LNCAP (cell line): ENCODE measurements at regions not wholly inside any gene's neighbourhood (a gene's known extent, or its start where the extent isn't known, plus 50 kb on each side); places are given as distances from the start of the nearest gene placed in this dataset.

Experiments
- CTCF ChIP-seq: fragments of 450-650 bp; IDR thresholded peaks from 2 replicates; pipeline ENCODE4 v1.5.1; 2017; ENCODE audit warnings: mild to moderate bottlenecking

- no peak for TF ChIP-seq CTCF
Measured at GRCh38 chr4:10275696-10276095, 159.1 kb upstream of the WDR1 start.

DNA sequence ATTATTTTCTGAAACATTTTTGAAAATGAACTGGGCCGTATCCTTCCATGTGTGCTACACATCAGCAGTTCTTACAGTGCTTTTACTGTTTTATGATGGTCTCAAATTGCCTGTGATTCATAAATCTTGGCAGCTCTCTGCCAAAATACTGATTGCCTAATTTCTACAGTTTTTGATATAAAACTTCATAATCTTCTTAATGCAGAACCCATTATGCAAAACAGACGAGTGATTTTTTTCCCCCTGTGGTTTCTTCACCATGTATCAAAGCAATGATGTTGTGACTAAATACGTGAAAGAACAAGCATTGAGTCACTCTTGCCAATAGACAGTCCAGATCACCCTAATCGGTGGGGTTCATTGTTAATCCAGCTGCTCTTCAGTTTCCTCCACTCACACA, 156.4 kb upstream of the WDR1 start:
- no peak for TF ChIP-seq CTCF

GRCh38 chr4:10272511-10272910, 155.9 kb upstream of the WDR1 start:
- no peak for TF ChIP-seq CTCF

GRCh38 chr4:10267066-10267465, 150.5 kb upstream of the WDR1 start:
- no peak for TF ChIP-seq CTCF

GRCh38 chr4:10260777-10261176, 144.2 kb upstream of the WDR1 start:
- TF ChIP-seq CTCF, result no peak

DNA sequence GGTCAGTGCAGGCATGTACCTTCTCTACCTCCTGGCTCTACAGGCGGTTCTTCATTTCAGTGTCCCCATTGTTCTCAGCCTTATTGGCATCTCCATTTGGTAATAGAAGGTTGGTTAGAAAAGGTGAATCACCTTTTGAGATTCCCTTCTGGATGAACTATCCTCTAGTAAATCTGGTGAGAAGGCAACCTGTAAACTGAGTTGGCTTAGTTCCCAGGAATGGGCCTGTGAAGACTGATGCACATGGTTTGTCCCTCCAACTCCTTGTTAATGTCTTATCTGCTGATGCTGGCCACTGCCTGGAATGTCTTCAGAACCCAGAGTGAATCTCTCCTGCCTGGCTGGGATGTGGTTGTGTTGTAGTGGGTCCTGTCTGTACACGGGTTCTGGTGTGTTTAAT, 143.4 kb upstream of the WDR1 start:
- no peak for TF ChIP-seq CTCF

- no peak for TF ChIP-seq CTCF
Measured at GRCh38 chr4:10256203-10256602, 139.6 kb upstream of the WDR1 start.

DNA sequence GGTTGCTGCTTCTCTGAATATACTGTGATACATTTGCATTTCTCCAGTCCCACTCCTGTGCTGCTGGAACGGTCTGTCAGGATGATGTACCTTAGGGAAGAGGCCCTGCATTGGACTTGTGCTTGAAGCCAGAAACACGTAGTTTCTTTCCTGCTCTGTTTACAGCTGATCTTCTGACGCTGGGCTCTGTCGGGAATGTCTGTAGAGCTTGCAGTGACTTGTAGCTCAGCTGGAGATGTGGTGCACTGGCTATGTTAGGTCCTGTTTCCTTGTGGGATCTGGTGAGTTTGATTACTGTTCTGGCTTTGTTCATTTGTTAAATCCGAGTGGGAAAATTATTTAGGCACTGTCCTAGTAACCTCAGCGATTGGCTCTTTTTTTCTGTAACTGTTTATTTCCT, 137.2 kb upstream of the WDR1 start:
- no peak for TF ChIP-seq CTCF
